WI38 (cell line): ENCODE measurements at regions not wholly inside any gene's neighbourhood (a gene's known extent, or its start where the extent isn't known, plus 50 kb on each side); places are given as distances from the start of the nearest gene placed in this dataset.

Experiments used
- H3K4me3 ChIP-seq: 2 replicates; pipeline ENCODE4 v1.5.1; 2011; ENCODE audit warnings: low read depth, mild to moderate bottlenecking, control low read depth, low read length
- TF ChIP-seq, protein P1 (sequence below): IDR thresholded peaks from 2 replicates; pipeline ENCODE4 v1.5.1; 2012; ENCODE audit warnings: low read depth, mild to moderate bottlenecking, control low read depth, low read length

DNA sequence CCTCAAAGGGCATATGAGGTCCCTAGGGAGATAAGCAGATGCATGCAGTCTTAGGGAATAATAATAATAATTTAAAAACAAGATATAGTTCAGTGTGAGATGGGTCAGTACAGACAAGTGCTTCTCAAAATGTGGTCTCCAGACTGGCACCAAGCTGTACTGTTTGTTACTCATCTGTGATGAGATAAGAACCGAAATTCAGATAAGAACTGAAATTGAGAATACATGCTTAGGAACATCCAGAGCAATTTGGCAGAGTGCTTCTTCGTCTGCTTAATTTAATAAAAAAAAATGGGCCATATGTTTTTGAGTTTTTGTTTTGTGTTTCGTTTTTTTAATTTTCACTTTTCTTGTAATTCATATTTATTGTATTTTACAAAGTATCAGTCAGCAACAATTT, 86.5 kb upstream of the SGCD start:
- H3K4me3 ChIP-seq, result no peak overlapping the region
- TF ChIP-seq, protein P1, sequence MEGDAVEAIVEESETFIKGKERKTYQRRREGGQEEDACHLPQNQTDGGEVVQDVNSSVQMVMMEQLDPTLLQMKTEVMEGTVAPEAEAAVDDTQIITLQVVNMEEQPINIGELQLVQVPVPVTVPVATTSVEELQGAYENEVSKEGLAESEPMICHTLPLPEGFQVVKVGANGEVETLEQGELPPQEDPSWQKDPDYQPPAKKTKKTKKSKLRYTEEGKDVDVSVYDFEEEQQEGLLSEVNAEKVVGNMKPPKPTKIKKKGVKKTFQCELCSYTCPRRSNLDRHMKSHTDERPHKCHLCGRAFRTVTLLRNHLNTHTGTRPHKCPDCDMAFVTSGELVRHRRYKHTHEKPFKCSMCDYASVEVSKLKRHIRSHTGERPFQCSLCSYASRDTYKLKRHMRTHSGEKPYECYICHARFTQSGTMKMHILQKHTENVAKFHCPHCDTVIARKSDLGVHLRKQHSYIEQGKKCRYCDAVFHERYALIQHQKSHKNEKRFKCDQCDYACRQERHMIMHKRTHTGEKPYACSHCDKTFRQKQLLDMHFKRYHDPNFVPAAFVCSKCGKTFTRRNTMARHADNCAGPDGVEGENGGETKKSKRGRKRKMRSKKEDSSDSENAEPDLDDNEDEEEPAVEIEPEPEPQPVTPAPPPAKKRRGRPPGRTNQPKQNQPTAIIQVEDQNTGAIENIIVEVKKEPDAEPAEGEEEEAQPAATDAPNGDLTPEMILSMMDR, result no peak

- TF ChIP-seq, protein P1, result no peak
- H3K4me3 ChIP-seq, result no peak overlapping the region
Observed at GRCh38 chr5:156241266-156241665, 85.7 kb upstream of the SGCD start.

- H3K4me3 ChIP-seq, result no peak overlapping the region
- TF ChIP-seq, protein P1, result no peak
Observed at GRCh38 chr5:156245895-156246294, 81.1 kb upstream of the SGCD start.

DNA sequence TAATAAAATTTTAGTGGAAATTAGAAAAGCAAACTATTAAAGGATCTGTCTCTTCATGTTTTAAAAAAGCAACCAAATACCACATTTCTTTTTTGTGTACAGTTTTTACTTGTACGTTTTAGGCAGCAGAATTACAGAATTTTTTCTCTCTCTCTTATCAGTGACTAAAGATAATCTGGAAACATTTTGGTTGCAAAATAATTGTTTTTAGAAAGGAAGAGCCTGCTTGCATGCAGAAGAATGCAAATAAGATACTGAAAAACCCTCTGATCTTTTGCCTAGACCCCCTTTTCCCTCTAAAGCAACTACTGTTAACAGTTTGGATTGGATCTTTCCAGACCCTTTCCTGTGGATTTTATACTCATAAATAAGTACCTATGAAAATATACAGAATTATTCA, 75.9 kb upstream of the SGCD start:
- no peak overlapping the region for H3K4me3 ChIP-seq
- TF ChIP-seq, protein P1, result no peak

GRCh38 chr5:156253130-156253529, 73.8 kb upstream of the SGCD start:
- TF ChIP-seq, protein P1, result no peak
- no peak overlapping the region for H3K4me3 ChIP-seq

- H3K4me3 ChIP-seq, result no peak overlapping the region
- TF ChIP-seq, protein P1, result no peak
Observed at GRCh38 chr5:156254196-156254595, 72.8 kb upstream of the SGCD start.

DNA sequence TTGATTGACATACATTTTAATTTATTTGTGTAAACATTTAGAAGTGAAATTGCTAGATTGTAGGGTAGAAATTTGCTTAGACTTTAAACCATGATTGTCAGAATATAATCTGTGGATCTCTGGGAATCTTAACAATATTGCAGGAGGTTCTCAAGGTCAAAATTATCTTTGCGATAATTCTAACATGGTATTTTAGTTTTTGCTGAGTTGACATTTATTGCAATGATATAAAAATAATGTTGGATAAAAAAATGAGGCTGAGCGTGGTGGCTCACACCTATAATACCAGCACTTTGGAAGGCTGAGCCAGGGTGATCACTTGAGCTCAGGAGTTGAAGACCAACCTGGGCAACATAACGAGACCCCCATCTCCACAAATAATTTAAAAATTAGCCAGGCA, 70.3 kb upstream of the SGCD start:
- H3K4me3 ChIP-seq, result no peak overlapping the region
- TF ChIP-seq, protein P1, result no peak
